GM23338 (cell line): ENCODE measurements at regions not wholly inside any gene's neighbourhood (a gene's known extent, or its start where the extent isn't known, plus 50 kb on each side); places are given as distances from the start of the nearest gene placed in this dataset.

Source experiments
- ATAC-seq: fragments of 200-7000 bp; cut with Tn5 transposase; 3 replicates; pipeline ENCODE4 v1.9.1; 2020
- DNase-seq: peaks from one replicate; pipeline ENCODE4 v3.0.0-alpha.2; 2015; ENCODE audit warnings: low spot score
- H2AFZ ChIP-seq: fragments of 200-600 bp; sonication (generic); 2 replicates; pipeline ENCODE4 v1.8.0; 2016; ENCODE audit warnings: antibody characterized with exemption, mild to moderate bottlenecking, moderate library complexity
- H3F3A ChIP-seq: fragments of 200-600 bp; sonication (generic); replicated peaks from 2 replicates; pipeline ENCODE4 v1.8.0; 2017; ENCODE audit warnings: antibody characterized with exemption, mixed run types, low read depth
- H3K27ac ChIP-seq: fragments of 200-600 bp; sonication (generic); 2 replicates; pipeline ENCODE4 v1.6.1; 2016; ENCODE audit warnings: low read depth
- H3K27me3 ChIP-seq: fragments of 200-600 bp; sonication (generic); 2 replicates; pipeline ENCODE4 v1.8.0; 2016; ENCODE audit warnings: mild to moderate bottlenecking, mixed run types, moderate library complexity; ENCODE audit not compliant: insufficient read depth
- H3K36me3 ChIP-seq: fragments of 200-600 bp; sonication (generic); 2 replicates; pipeline ENCODE4 v1.8.0; 2016; ENCODE audit warnings: mild to moderate bottlenecking; ENCODE audit not compliant: insufficient read depth
- H3K4me1 ChIP-seq: fragments of 200-600 bp; sonication (generic); 2 replicates; pipeline ENCODE4 v1.8.0; 2016; ENCODE audit warnings: mild to moderate bottlenecking, moderate library complexity; ENCODE audit not compliant: insufficient read depth
- H3K4me2 ChIP-seq: fragments of 200-600 bp; sonication (generic); 2 replicates; pipeline ENCODE4 v1.7.1; 2017; ENCODE audit warnings: mixed run types
- H3K4me3 ChIP-seq: fragments of 200-600 bp; sonication (generic); 2 replicates; pipeline ENCODE4 v1.6.1; 2016; ENCODE audit warnings: mixed run types
- H3K79me2 ChIP-seq: fragments of 200-600 bp; sonication (generic); replicated peaks from 2 replicates; pipeline ENCODE4 v1.8.0; 2017; ENCODE audit warnings: mild to moderate bottlenecking; ENCODE audit not compliant: insufficient read depth
- H3K9me2 ChIP-seq: fragments of 200-600 bp; sonication (generic); 2 replicates; pipeline ENCODE4 v1.8.0; 2017; ENCODE audit not compliant: insufficient read depth
- H4K20me1 ChIP-seq: fragments of 200-600 bp; sonication (generic); replicated peaks from 2 replicates; pipeline ENCODE4 v1.8.0; 2017; ENCODE audit warnings: mild to moderate bottlenecking; ENCODE audit not compliant: insufficient read depth
- H3K27ac Mint-ChIP-seq: 2 replicates; pipeline ENCODE4 v1.8.0; 2020; ENCODE audit warnings: inconsistent platforms, mild to moderate bottlenecking, moderate library complexity, mixed read lengths
- H3K27me3 Mint-ChIP-seq: 3 replicates; pipeline ENCODE4 v1.8.0; 2022; ENCODE audit warnings: low read depth, mild to moderate bottlenecking, moderate library complexity, mixed read lengths, inconsistent platforms; ENCODE audit not compliant: insufficient read depth, poor library complexity
- H3K36me3 Mint-ChIP-seq: 3 replicates; pipeline ENCODE4 v1.8.0; 2021; ENCODE audit warnings: low read depth, mild to moderate bottlenecking, inconsistent platforms, moderate library complexity, mixed read lengths
- H3K4me1 Mint-ChIP-seq: 3 replicates; pipeline ENCODE4 v1.8.0; 2020; ENCODE audit warnings: mild to moderate bottlenecking, inconsistent platforms, mixed read lengths
- H3K4me3 Mint-ChIP-seq: 3 replicates; pipeline ENCODE4 v1.8.0; 2021; ENCODE audit warnings: moderate library complexity, mild to moderate bottlenecking, inconsistent platforms, mixed read lengths
- H3K9me3 Mint-ChIP-seq: 3 replicates; pipeline ENCODE4 v1.8.0; 2020; ENCODE audit warnings: moderate library complexity, mild to moderate bottlenecking, inconsistent platforms, mixed read lengths
- CREB1 ChIP-seq: fragments of 250-450 bp; sonication (Bioruptor Pico); IDR thresholded peaks from 2 replicates; pipeline ENCODE4 v1.5.0; 2020; ENCODE audit warnings: low read depth, mild to moderate bottlenecking, moderate library complexity
- EZH2 ChIP-seq: fragments of 200-600 bp; sonication (generic); IDR thresholded peaks from one replicate; pipeline ENCODE4 v1.8.0; 2017; ENCODE audit warnings: antibody characterized with exemption, mild to moderate bottlenecking, low read depth; ENCODE audit not compliant: unreplicated experiment
- EZH2phosphoT487 ChIP-seq: fragments of 200-600 bp; sonication (generic); IDR thresholded peaks from one replicate; pipeline ENCODE4 v1.8.1; 2018; ENCODE audit warnings: antibody characterized with exemption; ENCODE audit not compliant: unreplicated experiment
- JUNB ChIP-seq: IDR thresholded peaks from one replicate; pipeline ENCODE4 v1.6.1; 2016; ENCODE audit warnings: antibody characterized with exemption; ENCODE audit not compliant: unreplicated experiment
- NANOG ChIP-seq: IDR thresholded peaks from 2 replicates; pipeline ENCODE4 v1.6.1; 2016; ENCODE audit warnings: antibody characterized with exemption, borderline replicate concordance
- POLR2AphosphoS5 ChIP-seq: IDR thresholded peaks from 2 replicates; pipeline ENCODE4 v1.6.1; 2016; ENCODE audit warnings: antibody characterized with exemption, low read depth
- STAT1 ChIP-seq: IDR thresholded peaks from one replicate; pipeline ENCODE4 v1.6.1; 2016; ENCODE audit warnings: antibody characterized with exemption; ENCODE audit not compliant: unreplicated experiment
- ZNF114 ChIP-seq: fragments of 250-450 bp; sonication (Bioruptor Pico); IDR thresholded peaks from 2 replicates; pipeline ENCODE4 v1.5.0; 2020; ENCODE audit warnings: mild to moderate bottlenecking, moderate library complexity
- ZNF331 ChIP-seq: fragments of 250-450 bp; sonication (Bioruptor Pico); IDR thresholded peaks from 2 replicates; pipeline ENCODE4 v1.5.0; 2020; ENCODE audit warnings: low read depth, mild to moderate bottlenecking, moderate library complexity
- TF ChIP-seq, protein P1 (sequence below), 2 experiments: fragments of 200-600 bp in 1 of 2; sonication (generic) in 1 of 2; conservative IDR thresholded peaks; 2 replicates each; pipeline versions ENCODE4 v1.5.1 to v1.6.1; 2016 to 2017; ENCODE audit warnings: antibody characterized with exemption in 2 of 2, low read depth in 2 of 2, mild to moderate bottlenecking in 2 of 2, moderate library complexity in 1 of 2
- TF ChIP-seq, protein P2 (sequence below): IDR thresholded peaks from 2 replicates; pipeline ENCODE4 v1.6.1; 2016; ENCODE audit warnings: antibody characterized with exemption
- TF ChIP-seq, protein P3 (sequence below): IDR thresholded peaks from one replicate; pipeline ENCODE4 v1.6.1; 2018; ENCODE audit warnings: antibody characterized with exemption; ENCODE audit not compliant: unreplicated experiment
- TF ChIP-seq, protein P4 (sequence below): fragments of 250-450 bp; sonication (Bioruptor Pico); IDR thresholded peaks from 2 replicates; pipeline ENCODE4 v1.5.0; 2020; ENCODE audit warnings: mild to moderate bottlenecking, moderate library complexity

DNA sequence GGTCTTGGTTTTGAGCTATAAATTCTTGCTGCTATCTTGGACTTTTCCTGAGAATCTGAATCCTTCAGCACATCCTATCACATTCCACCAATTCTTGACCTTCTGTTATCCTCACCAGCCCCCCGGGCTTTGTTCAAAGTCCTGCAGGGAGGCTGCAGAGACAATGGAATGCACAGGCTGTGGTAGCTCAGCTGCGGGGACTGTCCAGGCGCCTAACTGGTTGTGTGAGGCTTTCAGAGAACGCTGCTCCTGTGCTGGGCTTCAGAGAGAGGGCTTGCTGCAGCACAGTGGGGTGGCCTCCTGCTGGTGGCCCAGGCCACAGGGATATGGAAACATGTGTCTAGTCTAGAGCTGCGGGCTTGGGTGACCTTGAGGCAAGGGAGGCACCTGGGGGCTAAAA, 196.3 kb upstream of the GATB start:
- Mint-ChIP-seq H3K9me3 (no peaks in the 10 kb centered on the region; the same call in 2 of the 3 replicates), H3K27ac (no peak overlapping the region), H3K4me3 (no peak overlapping the region), H3K36me3 (no peaks in the 10 kb centered on the region), H3K27me3 (peaks cover 7% of the 10 kb centered on the region), H3K4me1 (peaks cover 17% of the 10 kb centered on the region)
- Histone ChIP-seq H3F3A (no peaks in the 10 kb centered on the region), H3K27ac (no peak overlapping the region), H3K4me2 (no peak overlapping the region), H3K36me3 (no peaks in the 10 kb centered on the region), H3K27me3 (no peaks in the 10 kb centered on the region), H3K9me2 (peaks cover 10% of the 10 kb centered on the region; the same call in 1 of the 2 replicates), H3K4me1 (0 out of 2 replicates have a peak, but pooled peaks cover 8% of the 10 kb centered on the region), H4K20me1 (no peaks in the 10 kb centered on the region), H3K4me3 (no peak overlapping the region), H2AFZ (peak overlapping the region; percentile 56; the same call in 1 of the 2 replicates), H3K79me2 (no peaks in the 10 kb centered on the region)
- peak; percentile 73 for DNase-seq
- ATAC-seq, result peak; percentile 99
- TF ChIP-seq ZNF114 (CRISPR knock-in tag) (0 out of 2 replicates have a peak, but pooled peaks have one; percentile 49), NANOG (no peak), EZH2phosphoT487 (no peak), JUNB (no peak), EZH2 (no peak), POLR2AphosphoS5 (no peak), CREB1 (CRISPR knock-in tag) (no peak), STAT1 (no peak), ZNF331 (no peak)
- TF ChIP-seq, protein P1, sequence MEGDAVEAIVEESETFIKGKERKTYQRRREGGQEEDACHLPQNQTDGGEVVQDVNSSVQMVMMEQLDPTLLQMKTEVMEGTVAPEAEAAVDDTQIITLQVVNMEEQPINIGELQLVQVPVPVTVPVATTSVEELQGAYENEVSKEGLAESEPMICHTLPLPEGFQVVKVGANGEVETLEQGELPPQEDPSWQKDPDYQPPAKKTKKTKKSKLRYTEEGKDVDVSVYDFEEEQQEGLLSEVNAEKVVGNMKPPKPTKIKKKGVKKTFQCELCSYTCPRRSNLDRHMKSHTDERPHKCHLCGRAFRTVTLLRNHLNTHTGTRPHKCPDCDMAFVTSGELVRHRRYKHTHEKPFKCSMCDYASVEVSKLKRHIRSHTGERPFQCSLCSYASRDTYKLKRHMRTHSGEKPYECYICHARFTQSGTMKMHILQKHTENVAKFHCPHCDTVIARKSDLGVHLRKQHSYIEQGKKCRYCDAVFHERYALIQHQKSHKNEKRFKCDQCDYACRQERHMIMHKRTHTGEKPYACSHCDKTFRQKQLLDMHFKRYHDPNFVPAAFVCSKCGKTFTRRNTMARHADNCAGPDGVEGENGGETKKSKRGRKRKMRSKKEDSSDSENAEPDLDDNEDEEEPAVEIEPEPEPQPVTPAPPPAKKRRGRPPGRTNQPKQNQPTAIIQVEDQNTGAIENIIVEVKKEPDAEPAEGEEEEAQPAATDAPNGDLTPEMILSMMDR (conservative IDR thresholded peaks at IDR 0.05; ENCODE audit: low read depth in 2 of 2), result 0 out of 4 replicates have a peak, but pooled peaks have one; percentile 7 to 12
- TF ChIP-seq, protein P2, sequence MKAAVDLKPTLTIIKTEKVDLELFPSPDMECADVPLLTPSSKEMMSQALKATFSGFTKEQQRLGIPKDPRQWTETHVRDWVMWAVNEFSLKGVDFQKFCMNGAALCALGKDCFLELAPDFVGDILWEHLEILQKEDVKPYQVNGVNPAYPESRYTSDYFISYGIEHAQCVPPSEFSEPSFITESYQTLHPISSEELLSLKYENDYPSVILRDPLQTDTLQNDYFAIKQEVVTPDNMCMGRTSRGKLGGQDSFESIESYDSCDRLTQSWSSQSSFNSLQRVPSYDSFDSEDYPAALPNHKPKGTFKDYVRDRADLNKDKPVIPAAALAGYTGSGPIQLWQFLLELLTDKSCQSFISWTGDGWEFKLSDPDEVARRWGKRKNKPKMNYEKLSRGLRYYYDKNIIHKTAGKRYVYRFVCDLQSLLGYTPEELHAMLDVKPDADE, result no peak
- TF ChIP-seq, protein P3, sequence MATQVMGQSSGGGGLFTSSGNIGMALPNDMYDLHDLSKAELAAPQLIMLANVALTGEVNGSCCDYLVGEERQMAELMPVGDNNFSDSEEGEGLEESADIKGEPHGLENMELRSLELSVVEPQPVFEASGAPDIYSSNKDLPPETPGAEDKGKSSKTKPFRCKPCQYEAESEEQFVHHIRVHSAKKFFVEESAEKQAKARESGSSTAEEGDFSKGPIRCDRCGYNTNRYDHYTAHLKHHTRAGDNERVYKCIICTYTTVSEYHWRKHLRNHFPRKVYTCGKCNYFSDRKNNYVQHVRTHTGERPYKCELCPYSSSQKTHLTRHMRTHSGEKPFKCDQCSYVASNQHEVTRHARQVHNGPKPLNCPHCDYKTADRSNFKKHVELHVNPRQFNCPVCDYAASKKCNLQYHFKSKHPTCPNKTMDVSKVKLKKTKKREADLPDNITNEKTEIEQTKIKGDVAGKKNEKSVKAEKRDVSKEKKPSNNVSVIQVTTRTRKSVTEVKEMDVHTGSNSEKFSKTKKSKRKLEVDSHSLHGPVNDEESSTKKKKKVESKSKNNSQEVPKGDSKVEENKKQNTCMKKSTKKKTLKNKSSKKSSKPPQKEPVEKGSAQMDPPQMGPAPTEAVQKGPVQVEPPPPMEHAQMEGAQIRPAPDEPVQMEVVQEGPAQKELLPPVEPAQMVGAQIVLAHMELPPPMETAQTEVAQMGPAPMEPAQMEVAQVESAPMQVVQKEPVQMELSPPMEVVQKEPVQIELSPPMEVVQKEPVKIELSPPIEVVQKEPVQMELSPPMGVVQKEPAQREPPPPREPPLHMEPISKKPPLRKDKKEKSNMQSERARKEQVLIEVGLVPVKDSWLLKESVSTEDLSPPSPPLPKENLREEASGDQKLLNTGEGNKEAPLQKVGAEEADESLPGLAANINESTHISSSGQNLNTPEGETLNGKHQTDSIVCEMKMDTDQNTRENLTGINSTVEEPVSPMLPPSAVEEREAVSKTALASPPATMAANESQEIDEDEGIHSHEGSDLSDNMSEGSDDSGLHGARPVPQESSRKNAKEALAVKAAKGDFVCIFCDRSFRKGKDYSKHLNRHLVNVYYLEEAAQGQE, result no peak
- TF ChIP-seq, protein P4, sequence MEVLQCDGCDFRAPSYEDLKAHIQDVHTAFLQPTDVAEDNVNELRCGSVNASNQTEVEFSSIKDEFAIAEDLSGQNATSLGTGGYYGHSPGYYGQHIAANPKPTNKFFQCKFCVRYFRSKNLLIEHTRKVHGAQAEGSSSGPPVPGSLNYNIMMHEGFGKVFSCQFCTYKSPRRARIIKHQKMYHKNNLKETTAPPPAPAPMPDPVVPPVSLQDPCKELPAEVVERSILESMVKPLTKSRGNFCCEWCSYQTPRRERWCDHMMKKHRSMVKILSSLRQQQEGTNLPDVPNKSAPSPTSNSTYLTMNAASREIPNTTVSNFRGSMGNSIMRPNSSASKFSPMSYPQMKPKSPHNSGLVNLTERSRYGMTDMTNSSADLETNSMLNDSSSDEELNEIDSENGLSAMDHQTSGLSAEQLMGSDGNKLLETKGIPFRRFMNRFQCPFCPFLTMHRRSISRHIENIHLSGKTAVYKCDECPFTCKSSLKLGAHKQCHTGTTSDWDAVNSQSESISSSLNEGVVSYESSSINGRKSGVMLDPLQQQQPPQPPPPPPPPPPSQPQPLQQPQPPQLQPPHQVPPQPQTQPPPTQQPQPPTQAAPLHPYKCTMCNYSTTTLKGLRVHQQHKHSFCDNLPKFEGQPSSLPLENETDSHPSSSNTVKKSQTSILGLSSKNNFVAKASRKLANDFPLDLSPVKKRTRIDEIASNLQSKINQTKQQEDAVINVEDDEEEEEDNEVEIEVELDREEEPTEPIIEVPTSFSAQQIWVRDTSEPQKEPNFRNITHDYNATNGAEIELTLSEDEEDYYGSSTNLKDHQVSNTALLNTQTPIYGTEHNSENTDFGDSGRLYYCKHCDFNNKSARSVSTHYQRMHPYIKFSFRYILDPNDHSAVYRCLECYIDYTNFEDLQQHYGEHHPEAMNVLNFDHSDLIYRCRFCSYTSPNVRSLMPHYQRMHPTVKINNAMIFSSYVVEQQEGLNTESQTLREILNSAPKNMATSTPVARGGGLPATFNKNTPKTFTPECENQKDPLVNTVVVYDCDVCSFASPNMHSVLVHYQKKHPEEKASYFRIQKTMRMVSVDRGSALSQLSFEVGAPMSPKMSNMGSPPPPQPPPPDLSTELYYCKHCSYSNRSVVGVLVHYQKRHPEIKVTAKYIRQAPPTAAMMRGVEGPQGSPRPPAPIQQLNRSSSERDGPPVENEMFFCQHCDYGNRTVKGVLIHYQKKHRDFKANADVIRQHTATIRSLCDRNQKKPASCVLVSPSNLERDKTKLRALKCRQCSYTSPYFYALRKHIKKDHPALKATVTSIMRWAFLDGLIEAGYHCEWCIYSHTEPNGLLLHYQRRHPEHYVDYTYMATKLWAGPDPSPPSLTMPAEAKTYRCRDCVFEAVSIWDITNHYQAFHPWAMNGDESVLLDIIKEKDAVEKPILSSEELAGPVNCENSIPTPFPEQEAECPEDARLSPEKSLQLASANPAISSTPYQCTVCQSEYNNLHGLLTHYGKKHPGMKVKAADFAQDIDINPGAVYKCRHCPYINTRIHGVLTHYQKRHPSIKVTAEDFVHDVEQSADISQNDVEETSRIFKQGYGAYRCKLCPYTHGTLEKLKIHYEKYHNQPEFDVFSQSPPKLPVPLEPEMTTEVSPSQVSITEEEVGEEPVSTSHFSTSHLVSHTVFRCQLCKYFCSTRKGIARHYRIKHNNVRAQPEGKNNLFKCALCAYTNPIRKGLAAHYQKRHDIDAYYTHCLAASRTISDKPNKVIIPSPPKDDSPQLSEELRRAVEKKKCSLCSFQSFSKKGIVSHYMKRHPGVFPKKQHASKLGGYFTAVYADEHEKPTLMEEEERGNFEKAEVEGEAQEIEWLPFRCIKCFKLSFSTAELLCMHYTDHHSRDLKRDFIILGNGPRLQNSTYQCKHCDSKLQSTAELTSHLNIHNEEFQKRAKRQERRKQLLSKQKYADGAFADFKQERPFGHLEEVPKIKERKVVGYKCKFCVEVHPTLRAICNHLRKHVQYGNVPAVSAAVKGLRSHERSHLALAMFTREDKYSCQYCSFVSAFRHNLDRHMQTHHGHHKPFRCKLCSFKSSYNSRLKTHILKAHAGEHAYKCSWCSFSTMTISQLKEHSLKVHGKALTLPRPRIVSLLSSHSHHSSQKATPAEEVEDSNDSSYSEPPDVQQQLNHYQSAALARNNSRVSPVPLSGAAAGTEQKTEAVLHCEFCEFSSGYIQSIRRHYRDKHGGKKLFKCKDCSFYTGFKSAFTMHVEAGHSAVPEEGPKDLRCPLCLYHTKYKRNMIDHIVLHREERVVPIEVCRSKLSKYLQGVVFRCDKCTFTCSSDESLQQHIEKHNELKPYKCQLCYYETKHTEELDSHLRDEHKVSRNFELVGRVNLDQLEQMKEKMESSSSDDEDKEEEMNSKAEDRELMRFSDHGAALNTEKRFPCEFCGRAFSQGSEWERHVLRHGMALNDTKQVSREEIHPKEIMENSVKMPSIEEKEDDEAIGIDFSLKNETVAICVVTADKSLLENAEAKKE, result peak; percentile 89
